Ascending aorta (tissue), 2 donors: ENCODE measurements at regions not wholly inside any gene's neighbourhood (a gene's known extent, or its start where the extent isn't known, plus 50 kb on each side); places are given as distances from the start of the nearest gene placed in this dataset.

ENCODE experiments used
- DNase-seq, 2 donors: peaks; one replicate each; pipeline ENCODE4 v3.0.0-alpha.2; 2019; ENCODE audit warnings: low spot score in 2 of 2
- H3K27ac ChIP-seq, 2 donors: fragments of 200-600 bp; sonication (generic); one replicate each; pipeline ENCODE4 v1.5.1; 2016 to 2017; ENCODE audit warnings: mild to moderate bottlenecking in 1 of 2
- H3K27me3 ChIP-seq: fragments of 200-600 bp; sonication (generic); one replicate; pipeline ENCODE4 v1.5.1; 2017
- H3K36me3 ChIP-seq, 2 donors: fragments of 200-600 bp; sonication (generic); one replicate each; pipeline ENCODE4 v1.5.1; 2016
- H3K4me1 ChIP-seq, 2 donors: fragments of 200-600 bp; sonication (generic); one replicate each; pipeline ENCODE4 v1.5.1; 2016 to 2017; ENCODE audit warnings: mild to moderate bottlenecking in 1 of 2
- H3K4me3 ChIP-seq, 2 donors: fragments of 200-600 bp; sonication (generic); one replicate each; pipeline ENCODE4 v1.5.1; 2016 to 2017; ENCODE audit warnings: mild to moderate bottlenecking in 1 of 2
- H3K9me3 ChIP-seq, 2 donors: fragments of 200-600 bp; sonication (generic); one replicate each; pipeline ENCODE4 v1.5.1; 2016
- CTCF ChIP-seq, 3 experiments: fragments of 200-600 bp in 2 of 3; fragments of 450-650 bp in 1 of 3; sonication (generic) in 2 of 3; IDR thresholded peaks; one replicate each; pipeline ENCODE4 v1.5.1; 2016 to 2019; ENCODE audit warnings: antibody characterized with exemption in 3 of 3, mild to moderate bottlenecking in 1 of 3, moderate library complexity in 1 of 3
- intact Hi-C: fragments of 100-400 bp; cut with DNase I; formaldehyde crosslinking; loops from one replicate; pipeline ENCODE4 v1.15.1; 2023

GRCh38 chr5:72634444-72634843 lies 127.2 kb upstream of the ZNF366 start:
- H3K36me3 ChIP-seq, result no peaks in the 10 kb centered on the region
- TF ChIP-seq CTCF (IDR thresholded peaks at IDR 0.05), result no peak
- H3K4me1 ChIP-seq, result no peaks in the 10 kb centered on the region
- no peak for DNase-seq
- H3K27ac ChIP-seq, result no peak overlapping the region
- intact Hi-C loops, result no loop called here
- no peak overlapping the region for H3K4me3 ChIP-seq
- no peaks in the 10 kb centered on the region for H3K9me3 ChIP-seq
- no peaks in the 10 kb centered on the region for H3K27me3 ChIP-seq

GRCh38 chr5:72633649-72634048 lies 126.4 kb upstream of the ZNF366 start:
- Histone ChIP-seq H3K4me1 (no peaks in the 10 kb centered on the region), H3K36me3 (no peaks in the 10 kb centered on the region), H3K27me3 (no peaks in the 10 kb centered on the region), H3K4me3 (no peak overlapping the region), H3K27ac (no peak overlapping the region), H3K9me3 (no peaks in the 10 kb centered on the region)
- DNase-seq, result no peak
- no peak for TF ChIP-seq CTCF (IDR thresholded peaks at IDR 0.05)
- intact Hi-C loops, result no loop called here

- Histone ChIP-seq H3K4me1 (no peaks in the 10 kb centered on the region), H3K27ac (no peak overlapping the region), H3K36me3 (no peaks in the 10 kb centered on the region), H3K27me3 (no peaks in the 10 kb centered on the region), H3K4me3 (no peak overlapping the region), H3K9me3 (no peaks in the 10 kb centered on the region)
- TF ChIP-seq CTCF (IDR thresholded peaks at IDR 0.05), result no peak
- intact Hi-C loops, result no loop called here
- no peak for DNase-seq
These were observed 125.8 kb upstream of the ZNF366 start for GRCh38 chr5:72633041-72633445.

- intact Hi-C loops, result no loop called here
- H3K36me3 ChIP-seq, result no peaks in the 10 kb centered on the region
These were observed 123.5 kb upstream of the ZNF366 start for GRCh38 chr5:72630721-72631120.

GRCh38 chr5:72630081-72630480 lies 122.9 kb upstream of the ZNF366 start:
- TF ChIP-seq CTCF (IDR thresholded peaks at IDR 0.05), result no peak
- intact Hi-C loops, result no loop called here
- DNase-seq, result no peak
- H3K36me3 ChIP-seq, result no peaks in the 10 kb centered on the region
- no peaks in the 10 kb centered on the region for H3K27me3 ChIP-seq
- no peak overlapping the region for H3K27ac ChIP-seq
- no peaks in the 10 kb centered on the region for H3K9me3 ChIP-seq
- H3K4me1 ChIP-seq, result no peaks in the 10 kb centered on the region
- H3K4me3 ChIP-seq, result no peak overlapping the region

More at GRCh38 chr5:72630721-72631120, 123.5 kb upstream of the ZNF366 start:
- Histone ChIP-seq H3K4me1 (no peaks in the 10 kb centered on the region), H3K4me3 (no peak overlapping the region), H3K27me3 (no peaks in the 10 kb centered on the region), H3K9me3 (no peaks in the 10 kb centered on the region), H3K27ac (no peak overlapping the region)
- TF ChIP-seq CTCF (IDR thresholded peaks at IDR 0.05), result no peak
- DNase-seq, result no peak

- H3K4me3 ChIP-seq, result no peak overlapping the region
- no peaks in the 10 kb centered on the region for H3K27me3 ChIP-seq
- H3K36me3 ChIP-seq, result no peaks in the 10 kb centered on the region
- H3K4me1 ChIP-seq, result peaks cover 0 to 4% of the 10 kb centered on the region in 2 donors
- no peaks in the 10 kb centered on the region for H3K9me3 ChIP-seq
- no peak overlapping the region for H3K27ac ChIP-seq
- no peak for TF ChIP-seq CTCF (IDR thresholded peaks at IDR 0.05)
- DNase-seq, result no peak
- intact Hi-C loops, result no loop called here
These were observed 121.7 kb upstream of the ZNF366 start for GRCh38 chr5:72628771-72629371.
